ENCODE measurements at regions not wholly inside any gene's neighbourhood (a gene's known extent, or its start where the extent isn't known, plus 50 kb on each side); places are given as distances from the start of the nearest gene placed in this dataset.

DNA sequence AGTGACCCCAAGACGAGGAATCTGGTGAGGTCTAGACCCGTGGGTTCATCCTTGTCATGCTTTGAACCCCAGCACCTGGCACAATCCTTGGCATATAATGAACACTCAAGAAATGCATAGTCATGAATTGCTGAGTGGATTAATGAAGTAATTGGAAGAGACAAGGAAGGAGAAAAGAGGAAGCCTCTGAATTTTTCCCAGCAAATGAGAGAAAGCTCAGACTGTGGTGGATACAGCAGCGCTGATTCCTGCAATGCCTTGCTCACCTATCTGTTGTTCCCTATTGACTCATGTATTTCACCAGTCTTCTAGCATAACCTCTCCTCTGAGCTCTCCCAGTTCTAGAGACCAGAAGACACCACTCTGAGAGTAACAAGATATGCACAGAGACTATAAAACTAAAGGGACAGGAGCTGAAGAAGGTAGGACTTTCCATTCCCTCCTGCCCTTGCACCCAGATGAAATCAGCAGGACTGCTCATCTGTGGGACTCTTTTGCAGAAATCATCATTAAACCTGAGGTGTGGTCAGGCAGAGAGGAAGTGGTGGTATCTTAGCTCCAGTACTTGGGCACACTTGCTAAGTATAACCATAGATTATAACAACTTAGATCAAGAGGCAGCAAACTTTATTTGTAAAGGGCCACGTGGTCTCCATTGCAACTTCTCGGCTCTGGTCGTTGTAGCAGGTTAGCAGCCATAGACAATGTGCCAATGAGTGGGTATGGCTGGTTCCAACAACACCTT, 102.8 kb downstream of the MAF start:
- no peak for DNase-seq

DNA sequence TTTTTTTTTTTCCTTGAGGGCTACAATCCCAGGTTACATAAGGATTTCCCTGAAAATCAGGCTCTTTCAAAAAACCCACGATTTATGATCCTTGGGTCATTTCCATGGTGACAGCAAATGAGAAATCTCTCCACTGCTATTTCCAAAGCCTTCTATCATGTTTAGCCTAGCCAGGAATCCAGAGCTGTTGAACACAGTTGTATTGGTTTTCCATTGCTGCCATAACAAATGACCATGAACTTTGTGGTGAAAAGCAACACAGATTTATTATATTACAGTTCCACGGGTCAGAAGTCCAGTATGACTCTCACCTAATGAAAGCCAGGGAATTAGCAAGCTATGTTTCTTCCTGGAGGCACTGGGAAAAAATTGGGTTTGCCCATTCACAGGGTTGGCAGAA, 106.6 kb downstream of the MAF start:
- no peak for DNase-seq

DNA sequence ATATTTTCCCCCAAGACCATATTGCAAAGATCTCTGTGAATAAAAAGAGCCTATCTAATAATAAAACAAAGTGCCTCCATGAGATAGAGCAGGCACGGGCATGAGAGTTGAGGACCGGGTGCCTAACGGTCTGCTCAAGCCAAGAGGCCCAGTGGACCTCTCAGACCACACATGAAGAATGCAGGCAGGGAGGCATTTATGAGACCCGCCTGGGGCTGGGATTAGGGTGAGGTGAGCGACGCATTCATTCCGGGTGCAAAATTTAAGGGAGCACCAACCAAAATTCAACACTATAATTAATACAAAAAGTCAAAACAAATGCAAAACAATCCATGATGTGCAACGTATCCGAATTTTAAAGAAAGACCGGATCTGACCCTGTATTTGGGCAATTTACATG, 108.5 kb downstream of the MAF start:
- no peak for DNase-seq

DNA sequence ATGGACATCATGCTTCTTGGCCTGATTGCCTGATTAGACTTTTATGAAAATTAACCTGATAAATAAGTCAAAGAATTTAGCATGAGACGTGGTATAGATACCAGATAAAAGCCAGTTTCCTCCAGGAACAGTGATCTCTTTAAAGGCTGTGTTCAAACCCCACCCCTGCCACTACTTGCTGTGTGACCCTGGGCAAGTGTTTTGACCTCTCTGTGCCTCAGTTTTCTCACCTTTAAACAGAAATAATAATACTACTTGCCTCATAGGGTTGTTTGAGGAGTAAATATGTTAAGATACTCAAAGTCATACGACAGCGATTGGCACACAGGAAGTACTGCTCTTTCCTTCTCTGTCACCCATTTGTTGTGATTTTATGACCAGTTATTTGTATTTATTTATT, 115.5 kb downstream of the MAF start:
- DNase-seq: no peak

DNA sequence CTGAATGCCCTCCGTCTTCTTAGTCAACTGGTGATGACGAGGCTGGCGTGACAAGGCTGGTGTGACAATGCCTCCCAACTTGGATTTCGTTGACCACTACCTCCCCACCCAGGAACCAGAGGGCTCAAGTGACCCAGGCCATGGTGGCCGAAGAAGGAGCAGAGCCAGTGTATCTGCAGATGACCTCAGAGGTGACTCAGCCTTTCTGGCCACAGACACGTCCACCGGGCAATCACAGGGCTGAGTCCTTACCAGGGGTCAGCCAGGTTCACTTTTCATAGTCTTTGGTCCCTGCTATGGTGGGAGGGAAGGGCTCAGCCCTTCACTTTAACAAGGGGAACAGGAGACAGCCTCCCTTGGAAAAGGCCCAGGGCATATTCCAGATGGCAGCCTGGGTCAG, 116.3 kb downstream of the MAF start:
- DNase-seq: no peak

DNA sequence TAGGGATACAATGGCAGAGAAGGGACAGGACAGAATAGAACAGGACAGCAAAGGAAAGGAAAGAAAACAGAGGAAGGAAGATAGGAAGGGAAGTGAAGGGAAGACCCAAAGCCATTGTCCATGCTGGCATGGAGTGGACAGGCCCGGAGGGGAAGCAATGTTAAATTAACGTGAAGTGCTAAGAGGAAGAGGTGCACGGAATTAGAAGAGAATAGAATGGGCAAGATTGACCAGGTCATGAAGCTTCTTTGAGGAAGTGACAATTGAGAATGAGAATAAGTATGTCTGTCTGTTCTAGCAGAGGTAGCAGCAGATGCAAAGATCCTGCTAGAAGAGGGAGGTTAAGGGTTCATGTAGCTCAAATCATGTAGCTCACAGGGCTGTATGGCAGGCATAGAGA, 117.2 kb downstream of the MAF start:
- DNase-seq: no peak

DNA sequence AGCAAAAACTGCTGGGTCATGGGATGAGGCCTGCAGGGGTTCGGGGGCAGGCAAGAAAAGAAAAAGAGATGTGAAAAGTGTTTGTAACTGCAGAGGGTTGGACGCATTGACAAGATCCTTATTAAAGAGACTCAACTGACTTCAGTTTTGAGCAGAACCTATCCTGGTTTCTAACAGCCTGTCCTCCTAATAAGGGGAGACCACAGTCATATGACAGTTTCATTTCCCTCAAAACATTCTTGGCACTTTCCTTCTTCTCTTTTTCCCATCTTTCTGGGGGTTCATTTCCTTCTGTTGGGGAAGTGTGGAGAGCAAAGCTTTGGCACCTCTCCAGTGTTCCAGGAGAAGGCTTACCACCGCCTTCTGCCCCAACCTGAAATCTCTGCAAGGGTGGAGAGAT, 118.5 kb downstream of the MAF start:
- DNase-seq: no peak

DNA sequence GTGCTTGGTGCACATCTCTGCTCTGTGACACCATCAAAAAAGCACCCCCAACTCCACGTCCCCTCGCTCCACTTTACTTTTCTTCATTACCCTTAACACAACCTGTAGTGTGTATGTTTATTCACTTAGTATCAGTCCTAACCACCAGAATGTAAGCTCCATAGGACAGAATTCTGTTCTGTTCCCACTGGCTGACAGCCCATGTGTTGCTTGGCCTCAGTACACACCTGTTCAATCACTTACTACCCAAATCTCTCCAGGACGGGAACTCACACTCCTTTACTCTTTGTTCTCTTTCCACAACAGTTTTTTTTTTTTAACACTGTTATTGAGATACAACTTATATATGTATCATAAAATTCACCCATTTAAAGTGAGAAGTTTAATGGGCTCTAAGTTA, 119.6 kb downstream of the MAF start:
- DNase-seq: no peak

DNA sequence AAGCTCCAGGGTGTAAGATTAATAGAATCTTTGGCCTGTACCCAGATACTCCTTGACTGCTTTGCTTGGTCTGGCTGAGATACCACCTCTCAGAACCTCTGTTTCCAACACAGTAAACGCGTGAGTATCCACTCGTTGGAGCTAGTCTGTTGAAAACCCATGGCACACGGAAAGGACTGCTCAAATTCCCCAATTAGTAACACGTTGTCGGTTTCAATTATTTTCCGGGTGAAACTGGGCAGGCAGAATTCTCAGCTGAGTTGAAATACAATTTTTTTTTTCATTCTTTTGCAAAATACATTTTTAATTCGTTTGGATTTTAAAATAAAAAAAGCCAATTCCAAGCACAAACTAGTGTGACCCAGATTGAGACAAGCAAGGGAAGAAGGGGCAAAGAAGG, 120.5 kb downstream of the MAF start:
- DNase-seq: no peak

DNA sequence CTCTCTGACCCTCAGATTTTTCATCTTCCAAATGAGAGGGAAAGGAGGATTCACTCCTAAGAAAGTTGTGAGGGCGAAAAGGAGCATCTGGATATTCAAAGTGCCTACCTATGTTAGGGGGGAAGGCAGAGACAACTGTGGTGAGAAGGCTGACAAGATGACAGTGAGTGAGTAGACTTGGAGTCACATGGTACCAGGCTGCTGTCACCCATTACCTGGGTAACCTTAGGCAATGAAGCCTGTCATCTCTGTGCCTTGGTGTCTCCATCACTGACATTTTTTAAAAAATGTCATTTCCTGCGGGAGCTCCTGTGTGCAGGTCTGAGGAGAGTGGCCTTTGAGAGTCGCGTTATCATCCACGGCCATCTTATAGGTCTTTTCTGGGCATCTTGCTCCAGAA, 124.0 kb downstream of the MAF start:
- no peak for DNase-seq

DNA sequence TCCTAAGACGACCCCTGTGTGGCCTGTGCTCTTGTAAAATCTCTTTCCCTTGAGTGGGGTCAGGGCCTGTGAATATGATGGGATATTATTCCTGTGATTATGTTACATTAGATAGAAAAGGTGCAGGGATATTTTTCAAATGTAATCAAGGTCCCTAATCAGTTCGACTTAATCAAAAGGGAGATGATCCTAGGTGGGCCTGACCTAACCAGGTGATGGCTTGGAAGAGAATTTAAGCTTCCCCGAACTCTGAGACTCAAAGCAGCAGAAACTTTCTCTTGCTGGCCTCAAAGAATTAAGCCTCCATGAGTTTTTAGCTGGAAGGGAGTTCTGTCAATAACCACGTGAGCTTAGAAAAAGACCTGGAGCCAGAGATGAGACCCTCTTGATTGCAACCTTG, 124.7 kb downstream of the MAF start:
- DNase-seq: no peak

DNA sequence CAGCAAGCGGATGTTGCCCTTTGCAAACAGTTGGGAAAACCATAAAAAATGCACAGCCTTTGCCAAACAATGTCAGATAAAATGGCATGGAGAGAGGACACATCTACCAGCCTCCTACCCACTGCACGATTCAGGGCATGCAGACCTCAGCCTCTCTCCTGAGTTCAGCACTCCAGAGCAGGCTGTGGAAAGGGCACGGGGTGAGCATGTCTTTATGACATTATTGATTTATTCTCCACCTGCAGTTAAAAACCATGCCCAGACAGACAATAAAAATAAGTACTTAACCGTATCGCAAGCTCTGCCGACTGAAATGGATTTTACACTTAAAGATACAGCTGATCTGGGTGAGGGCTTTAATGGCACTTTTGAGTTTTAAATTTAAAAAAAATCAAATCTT, 127.1 kb downstream of the MAF start:
- DNase-seq: no peak

DNA sequence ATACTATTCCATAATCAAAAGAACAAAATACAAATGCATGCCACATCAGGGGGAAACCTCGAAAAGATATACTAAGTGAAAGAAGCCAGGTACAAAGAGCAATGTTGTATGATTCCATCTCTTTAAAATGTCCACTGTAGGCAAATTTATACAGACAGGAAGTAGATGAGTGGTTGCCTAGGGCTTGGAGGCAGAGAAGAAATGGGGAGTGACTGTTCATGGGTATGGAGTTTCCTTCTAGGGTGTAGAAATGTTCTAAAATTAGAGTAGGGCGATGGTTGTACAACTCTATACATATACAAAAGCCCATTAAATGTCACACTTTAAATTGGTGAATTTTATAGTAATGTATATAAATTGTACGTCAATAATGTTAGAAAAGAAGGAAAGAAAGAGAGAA, 128.1 kb downstream of the MAF start:
- DNase-seq: no peak

DNA sequence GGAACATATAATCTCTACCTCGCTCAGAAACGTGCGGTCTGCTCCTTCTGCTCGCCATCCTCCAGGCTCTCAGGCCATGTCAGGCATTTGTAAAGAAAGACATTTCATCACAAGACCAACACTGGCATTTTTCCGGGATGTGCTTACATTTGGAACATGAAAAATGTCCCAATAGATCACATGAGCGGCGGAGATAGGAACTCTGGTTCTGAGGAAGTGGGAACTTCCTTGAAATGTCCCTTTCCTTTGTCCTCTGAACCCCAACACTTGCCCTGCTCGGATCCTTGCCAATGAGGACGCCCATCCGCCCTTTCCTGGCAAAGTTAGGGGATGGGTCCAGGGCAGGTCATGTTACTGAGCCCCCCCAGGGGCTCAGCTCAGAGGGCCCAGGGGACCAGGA, 130.5 kb downstream of the MAF start:
- no peak for DNase-seq

DNA sequence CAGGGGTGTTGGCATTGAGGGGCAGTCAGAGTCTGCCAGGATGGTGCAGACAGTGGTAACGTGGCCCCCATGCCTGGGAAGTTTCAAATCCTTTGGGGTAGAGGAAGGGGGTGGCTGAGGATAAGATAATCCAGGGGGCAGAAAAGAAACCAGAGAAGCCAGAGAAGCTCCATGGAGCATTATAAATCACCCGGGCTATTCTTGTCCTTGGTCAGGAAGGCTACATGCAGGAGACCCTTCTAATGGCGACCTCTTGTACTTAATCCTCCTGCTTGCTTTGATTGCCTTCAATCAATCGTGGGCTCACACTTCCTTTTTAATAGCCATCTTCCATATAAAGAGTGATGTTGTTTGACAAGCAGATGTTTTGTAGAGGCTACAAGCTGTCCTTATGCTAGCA, 131.9 kb downstream of the MAF start:
- DNase-seq: no peak

DNA sequence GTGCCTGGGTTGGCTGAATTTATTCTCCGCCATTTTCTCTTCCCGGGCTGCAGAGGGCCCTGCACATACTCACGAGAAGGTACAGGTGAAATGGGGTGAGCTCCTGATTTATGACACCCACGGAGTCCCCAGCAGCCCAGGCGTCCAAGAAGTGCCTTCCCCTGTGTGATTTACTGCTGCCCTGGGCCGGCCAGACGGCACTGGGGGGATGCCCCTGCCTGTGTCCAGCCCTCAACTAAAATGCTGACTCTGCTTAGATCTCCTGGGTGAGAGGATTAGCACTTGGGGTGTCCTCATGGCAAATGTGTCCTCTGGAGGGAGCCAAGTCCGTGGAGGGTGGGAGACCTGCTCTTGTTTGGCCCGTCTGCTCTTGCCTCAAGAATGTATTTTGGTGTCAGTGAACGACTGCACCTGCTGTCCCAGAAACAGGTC, 132.4 kb downstream of the MAF start:
- no peak for DNase-seq

DNA sequence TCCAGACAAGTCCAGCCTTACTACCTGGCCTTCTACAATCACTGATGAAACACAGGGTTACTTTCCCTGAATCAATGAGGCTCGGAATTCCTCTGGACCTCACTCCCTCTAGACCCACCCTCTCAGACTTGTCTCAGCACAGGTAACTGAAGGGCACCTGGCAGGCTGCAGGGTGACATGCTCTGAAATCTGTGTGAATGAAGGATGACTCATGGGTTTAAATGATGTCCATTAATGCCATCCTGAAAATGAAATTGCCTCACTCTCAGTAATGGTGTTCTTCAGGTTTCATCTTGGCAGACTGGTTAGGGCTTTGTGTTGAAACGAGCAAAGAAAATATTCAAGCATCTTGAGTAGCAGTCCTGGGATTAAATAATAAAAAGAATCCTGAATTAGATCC, 134.4 kb downstream of the MAF start:
- no peak for DNase-seq

DNA sequence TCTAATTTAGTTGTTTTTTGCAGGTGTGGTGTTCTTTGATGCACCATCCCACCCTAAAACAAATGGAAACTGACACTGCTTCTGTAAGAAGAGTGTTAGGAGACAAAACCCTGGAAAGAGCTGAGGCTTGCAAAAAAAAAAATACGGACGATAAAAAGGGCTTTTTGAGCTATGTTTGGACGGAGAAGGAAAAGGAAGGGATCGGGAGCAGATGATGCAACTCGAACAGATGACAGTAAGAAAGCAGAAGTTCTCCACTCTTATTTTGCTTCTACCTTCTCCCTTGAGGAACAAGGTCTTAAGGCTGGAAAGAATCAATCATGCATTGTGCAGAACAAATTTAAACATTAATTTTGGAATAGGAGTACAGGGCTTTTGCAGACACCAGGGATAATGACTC, 136.7 kb downstream of the MAF start:
- DNase-seq: no peak

DNA sequence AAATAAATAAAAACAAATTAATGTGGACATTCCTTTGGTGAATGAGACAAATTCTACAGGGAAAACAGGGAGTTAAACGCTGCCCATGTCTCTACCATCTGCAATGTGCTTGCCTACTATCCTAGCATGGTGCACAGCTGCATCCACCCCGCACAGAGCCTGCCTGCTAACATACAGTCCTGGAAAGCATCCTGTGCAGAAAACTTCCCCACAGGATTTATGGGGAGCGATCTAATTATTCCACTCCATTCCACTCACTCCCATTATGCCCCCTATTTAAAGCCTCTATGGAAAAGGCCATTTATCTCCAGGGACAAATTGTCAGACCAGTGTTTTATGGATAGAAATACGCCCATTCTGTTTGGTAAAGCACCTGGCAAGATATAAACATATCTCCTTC, 144.5 kb downstream of the MAF start:
- DNase-seq: no peak

DNA sequence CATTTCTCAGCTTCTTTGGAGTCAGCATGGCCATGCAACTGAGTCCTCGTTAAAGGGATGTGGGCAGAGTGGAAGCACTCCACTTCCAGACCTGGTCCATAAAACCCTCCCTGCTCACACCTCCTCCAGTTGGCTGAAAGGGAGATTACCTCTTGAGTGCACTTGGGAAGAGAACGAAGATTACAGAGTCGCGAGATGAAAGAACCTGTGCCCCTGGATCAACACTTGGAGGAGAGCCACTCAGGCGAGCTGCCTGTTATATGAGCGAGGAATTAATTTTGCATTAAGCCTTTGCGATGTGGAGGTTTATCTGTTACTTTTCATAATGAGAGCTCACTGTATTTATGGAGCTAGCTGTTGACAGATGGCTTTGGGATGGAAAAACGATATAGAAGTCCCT, 147.9 kb downstream of the MAF start:
- no peak for DNase-seq

DNA sequence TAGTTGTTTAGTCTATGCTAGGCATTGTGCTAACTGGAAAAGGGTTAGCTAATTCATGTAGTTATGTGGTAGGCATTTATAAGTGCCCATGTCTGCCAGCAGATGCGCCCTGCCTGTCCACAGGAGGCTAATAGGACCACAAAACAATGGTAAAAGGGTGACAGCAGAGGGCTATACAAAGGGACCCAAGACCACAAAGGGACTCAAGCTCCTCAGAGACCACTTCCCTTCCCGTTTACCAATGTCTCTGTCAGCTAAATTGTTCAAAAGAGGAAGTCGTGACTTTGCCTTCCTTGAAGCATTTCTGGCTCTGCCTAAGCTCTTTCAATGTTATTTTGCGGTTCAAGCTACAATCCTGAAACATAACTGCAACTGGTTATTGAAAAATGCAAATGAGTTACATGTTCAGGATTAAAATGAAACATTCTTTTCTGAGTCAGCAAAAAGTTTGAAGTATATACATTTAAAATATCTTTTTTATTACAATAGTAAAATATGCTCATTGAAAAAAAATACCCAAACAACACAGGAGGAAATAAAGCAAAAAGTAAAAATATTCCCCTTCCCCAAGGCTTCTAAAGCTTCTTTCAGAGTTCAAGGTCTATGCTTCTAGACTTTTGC, 149.2 kb downstream of the MAF start:
- DNase-seq: no peak

DNA sequence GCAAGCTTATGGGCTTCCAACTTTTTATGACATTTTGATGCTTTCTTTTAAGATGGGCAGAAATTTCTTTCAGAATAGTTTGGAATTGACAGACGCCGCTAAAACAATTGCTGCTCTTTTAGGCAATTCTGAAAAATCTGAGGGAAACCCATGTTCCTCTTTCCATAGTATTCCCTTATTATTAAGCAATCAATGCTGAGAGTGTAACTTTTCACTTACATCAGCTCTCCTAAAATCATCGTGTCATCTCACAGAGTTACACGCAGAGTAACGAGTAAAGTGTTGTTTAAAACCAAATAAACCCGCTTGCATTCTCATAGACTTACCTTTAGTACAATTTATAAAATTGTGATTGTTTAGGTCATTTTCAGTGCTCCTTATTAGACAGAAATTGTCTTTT, 150.6 kb downstream of the MAF start:
- no peak for DNase-seq

DNA sequence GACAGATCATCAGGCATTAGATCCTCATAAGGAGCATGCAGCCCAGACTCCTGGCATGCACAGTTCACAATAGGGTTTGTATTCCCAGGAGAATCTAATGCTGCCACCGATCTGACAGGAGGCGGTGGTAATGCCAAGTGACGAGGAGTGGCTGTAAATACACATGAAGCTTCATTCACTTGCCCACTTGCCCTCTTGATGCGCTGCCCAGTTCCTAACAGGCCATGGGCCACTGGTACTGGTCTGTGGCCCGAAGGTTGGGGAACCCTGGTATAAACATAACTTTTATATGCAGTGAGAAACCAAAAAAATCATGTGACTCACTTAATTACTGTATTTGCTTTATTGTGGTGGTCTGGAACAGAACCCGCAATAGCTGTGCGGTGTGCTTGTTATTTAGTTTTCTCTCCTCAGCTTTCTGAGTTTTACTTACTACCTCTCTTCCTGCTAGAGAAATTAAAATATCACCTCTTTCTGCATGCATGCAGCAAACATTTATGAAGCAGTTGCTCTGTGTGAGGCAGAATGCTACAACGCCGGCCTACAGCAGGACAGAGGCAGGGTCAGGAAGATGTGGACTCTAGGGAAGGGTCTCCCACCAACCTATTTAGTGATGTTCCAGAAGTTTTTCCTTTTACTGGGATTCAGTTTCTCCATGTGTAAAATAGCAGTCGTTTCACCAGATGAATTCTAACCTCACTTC, 151.3 kb downstream of the MAF start:
- DNase-seq: no peak

DNA sequence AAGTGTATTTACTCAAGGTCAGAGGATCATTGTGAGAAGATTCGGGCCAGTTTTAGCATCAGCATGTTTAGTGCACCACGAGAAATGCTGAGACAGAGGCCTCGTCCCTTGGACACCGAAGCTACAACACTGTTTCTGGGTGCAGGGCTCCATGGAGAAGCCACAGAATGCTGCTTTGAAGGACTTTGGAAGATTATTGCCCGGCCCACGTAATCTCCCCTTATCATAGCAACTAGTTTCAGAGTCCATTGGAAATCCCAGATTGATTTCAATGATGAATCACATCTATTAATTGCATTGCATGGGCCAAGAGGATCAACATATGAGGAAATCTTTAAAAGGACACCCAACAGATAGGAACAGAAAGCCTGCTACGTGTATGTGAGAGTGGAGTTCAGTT, 156.0 kb downstream of the MAF start:
- DNase-seq: no peak
